DND-41 (cell line): ENCODE measurements at regions not wholly inside any gene's neighbourhood (a gene's known extent, or its start where the extent isn't known, plus 50 kb on each side); places are given as distances from the start of the nearest gene placed in this dataset.

ENCODE experiments used
- CTCF ChIP-seq: IDR thresholded peaks from 2 replicates; pipeline ENCODE4 v1.5.1; 2012; ENCODE audit warnings: borderline replicate concordance, low read length, moderate library complexity, mild to moderate bottlenecking; ENCODE audit not compliant: poor library complexity, severe bottlenecking; ENCODE audit errors: extremely low read depth
- EZH2 ChIP-seq: IDR thresholded peaks from 3 replicates; pipeline ENCODE4 v1.6.1; 2012; ENCODE audit warnings: borderline replicate concordance, low read depth, mild to moderate bottlenecking, moderate library complexity, low read length, inconsistent platforms; ENCODE audit not compliant: severe bottlenecking

- TF ChIP-seq CTCF (no peak), EZH2 (no peak)
These were observed 112.3 kb downstream of the TTC6 start for GRCh38 chr14:37707716-37708115.
